GM23338 (cell line): ENCODE measurements at regions not wholly inside any gene's neighbourhood (a gene's known extent, or its start where the extent isn't known, plus 50 kb on each side); places are given as distances from the start of the nearest gene placed in this dataset.
"Not testable (repeated sequence)": the region's sequence is repeated elsewhere in the genome, so short reads cannot be mapped to it uniquely, and the experiment has no call there.

Source experiments
- ATAC-seq: fragments of 200-7000 bp; cut with Tn5 transposase; 3 replicates; pipeline ENCODE4 v1.9.1; 2020
- DNase-seq: peaks from one replicate; pipeline ENCODE4 v3.0.0-alpha.2; 2015; ENCODE audit warnings: low spot score
- H2AFZ ChIP-seq: fragments of 200-600 bp; sonication (generic); 2 replicates; pipeline ENCODE4 v1.8.0; 2016; ENCODE audit warnings: antibody characterized with exemption, mild to moderate bottlenecking, moderate library complexity
- H3F3A ChIP-seq: fragments of 200-600 bp; sonication (generic); replicated peaks from 2 replicates; pipeline ENCODE4 v1.8.0; 2017; ENCODE audit warnings: antibody characterized with exemption, mixed run types, low read depth
- H3K27ac ChIP-seq: fragments of 200-600 bp; sonication (generic); 2 replicates; pipeline ENCODE4 v1.6.1; 2016; ENCODE audit warnings: low read depth
- H3K27me3 ChIP-seq: fragments of 200-600 bp; sonication (generic); 2 replicates; pipeline ENCODE4 v1.8.0; 2016; ENCODE audit warnings: mild to moderate bottlenecking, mixed run types, moderate library complexity; ENCODE audit not compliant: insufficient read depth
- H3K36me3 ChIP-seq: fragments of 200-600 bp; sonication (generic); 2 replicates; pipeline ENCODE4 v1.8.0; 2016; ENCODE audit warnings: mild to moderate bottlenecking; ENCODE audit not compliant: insufficient read depth
- H3K4me1 ChIP-seq: fragments of 200-600 bp; sonication (generic); 2 replicates; pipeline ENCODE4 v1.8.0; 2016; ENCODE audit warnings: mild to moderate bottlenecking, moderate library complexity; ENCODE audit not compliant: insufficient read depth
- H3K4me2 ChIP-seq: fragments of 200-600 bp; sonication (generic); 2 replicates; pipeline ENCODE4 v1.7.1; 2017; ENCODE audit warnings: mixed run types
- H3K4me3 ChIP-seq: fragments of 200-600 bp; sonication (generic); 2 replicates; pipeline ENCODE4 v1.6.1; 2016; ENCODE audit warnings: mixed run types
- H3K79me2 ChIP-seq: fragments of 200-600 bp; sonication (generic); replicated peaks from 2 replicates; pipeline ENCODE4 v1.8.0; 2017; ENCODE audit warnings: mild to moderate bottlenecking; ENCODE audit not compliant: insufficient read depth
- H3K9me2 ChIP-seq: fragments of 200-600 bp; sonication (generic); 2 replicates; pipeline ENCODE4 v1.8.0; 2017; ENCODE audit not compliant: insufficient read depth
- H4K20me1 ChIP-seq: fragments of 200-600 bp; sonication (generic); replicated peaks from 2 replicates; pipeline ENCODE4 v1.8.0; 2017; ENCODE audit warnings: mild to moderate bottlenecking; ENCODE audit not compliant: insufficient read depth
- H3K27ac Mint-ChIP-seq: 2 replicates; pipeline ENCODE4 v1.8.0; 2020; ENCODE audit warnings: inconsistent platforms, mild to moderate bottlenecking, moderate library complexity, mixed read lengths
- H3K27me3 Mint-ChIP-seq: 3 replicates; pipeline ENCODE4 v1.8.0; 2022; ENCODE audit warnings: low read depth, mild to moderate bottlenecking, moderate library complexity, mixed read lengths, inconsistent platforms; ENCODE audit not compliant: insufficient read depth, poor library complexity
- H3K36me3 Mint-ChIP-seq: 3 replicates; pipeline ENCODE4 v1.8.0; 2021; ENCODE audit warnings: low read depth, mild to moderate bottlenecking, inconsistent platforms, moderate library complexity, mixed read lengths
- H3K4me1 Mint-ChIP-seq: 3 replicates; pipeline ENCODE4 v1.8.0; 2020; ENCODE audit warnings: mild to moderate bottlenecking, inconsistent platforms, mixed read lengths
- H3K4me3 Mint-ChIP-seq: 3 replicates; pipeline ENCODE4 v1.8.0; 2021; ENCODE audit warnings: moderate library complexity, mild to moderate bottlenecking, inconsistent platforms, mixed read lengths
- H3K9me3 Mint-ChIP-seq: 3 replicates; pipeline ENCODE4 v1.8.0; 2020; ENCODE audit warnings: moderate library complexity, mild to moderate bottlenecking, inconsistent platforms, mixed read lengths
- EZH2 ChIP-seq: fragments of 200-600 bp; sonication (generic); IDR thresholded peaks from one replicate; pipeline ENCODE4 v1.8.0; 2017; ENCODE audit warnings: antibody characterized with exemption, mild to moderate bottlenecking, low read depth; ENCODE audit not compliant: unreplicated experiment
- JUNB ChIP-seq: IDR thresholded peaks from one replicate; pipeline ENCODE4 v1.6.1; 2016; ENCODE audit warnings: antibody characterized with exemption; ENCODE audit not compliant: unreplicated experiment
- POLR2AphosphoS5 ChIP-seq: IDR thresholded peaks from 2 replicates; pipeline ENCODE4 v1.6.1; 2016; ENCODE audit warnings: antibody characterized with exemption, low read depth
- STAT1 ChIP-seq: IDR thresholded peaks from one replicate; pipeline ENCODE4 v1.6.1; 2016; ENCODE audit warnings: antibody characterized with exemption; ENCODE audit not compliant: unreplicated experiment
- ZNF114 ChIP-seq: fragments of 250-450 bp; sonication (Bioruptor Pico); IDR thresholded peaks from 2 replicates; pipeline ENCODE4 v1.5.0; 2020; ENCODE audit warnings: mild to moderate bottlenecking, moderate library complexity
- ZNF331 ChIP-seq: fragments of 250-450 bp; sonication (Bioruptor Pico); IDR thresholded peaks from 2 replicates; pipeline ENCODE4 v1.5.0; 2020; ENCODE audit warnings: low read depth, mild to moderate bottlenecking, moderate library complexity
- TF ChIP-seq, protein P1 (sequence below): fragments of 250-450 bp; sonication (Bioruptor Pico); IDR thresholded peaks from 2 replicates; pipeline ENCODE4 v1.5.0; 2020; ENCODE audit warnings: mild to moderate bottlenecking, moderate library complexity
- TF ChIP-seq, protein P2 (sequence below): IDR thresholded peaks from one replicate; pipeline ENCODE4 v1.6.1; 2018; ENCODE audit warnings: antibody characterized with exemption; ENCODE audit not compliant: unreplicated experiment

DNA sequence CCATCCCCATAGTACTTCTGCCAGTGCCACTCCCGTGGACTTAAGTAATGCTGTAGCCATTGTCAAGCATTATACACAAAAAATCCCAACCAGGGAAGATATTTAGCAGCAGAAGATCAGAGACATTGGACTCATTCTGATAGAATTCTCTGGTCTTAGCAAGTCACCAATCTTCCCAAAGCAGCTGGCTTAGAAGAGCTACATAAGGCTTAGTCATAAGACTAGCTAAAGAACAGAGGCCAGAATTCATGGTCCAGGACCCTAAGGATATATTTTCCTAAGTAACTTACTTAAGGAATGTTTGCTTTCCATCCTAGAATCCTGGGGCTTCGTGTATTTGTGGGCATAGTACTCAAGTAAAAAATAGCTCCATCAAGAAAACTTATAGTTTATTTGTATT lies 100.3 kb upstream of the SLIT2 start (continued):
- TF ChIP-seq JUNB (no peak), EZH2 (no peak), STAT1 (no peak), ZNF331 (CRISPR knock-in tag) (no peak), POLR2AphosphoS5 (no peak)
- TF ChIP-seq, protein P1, sequence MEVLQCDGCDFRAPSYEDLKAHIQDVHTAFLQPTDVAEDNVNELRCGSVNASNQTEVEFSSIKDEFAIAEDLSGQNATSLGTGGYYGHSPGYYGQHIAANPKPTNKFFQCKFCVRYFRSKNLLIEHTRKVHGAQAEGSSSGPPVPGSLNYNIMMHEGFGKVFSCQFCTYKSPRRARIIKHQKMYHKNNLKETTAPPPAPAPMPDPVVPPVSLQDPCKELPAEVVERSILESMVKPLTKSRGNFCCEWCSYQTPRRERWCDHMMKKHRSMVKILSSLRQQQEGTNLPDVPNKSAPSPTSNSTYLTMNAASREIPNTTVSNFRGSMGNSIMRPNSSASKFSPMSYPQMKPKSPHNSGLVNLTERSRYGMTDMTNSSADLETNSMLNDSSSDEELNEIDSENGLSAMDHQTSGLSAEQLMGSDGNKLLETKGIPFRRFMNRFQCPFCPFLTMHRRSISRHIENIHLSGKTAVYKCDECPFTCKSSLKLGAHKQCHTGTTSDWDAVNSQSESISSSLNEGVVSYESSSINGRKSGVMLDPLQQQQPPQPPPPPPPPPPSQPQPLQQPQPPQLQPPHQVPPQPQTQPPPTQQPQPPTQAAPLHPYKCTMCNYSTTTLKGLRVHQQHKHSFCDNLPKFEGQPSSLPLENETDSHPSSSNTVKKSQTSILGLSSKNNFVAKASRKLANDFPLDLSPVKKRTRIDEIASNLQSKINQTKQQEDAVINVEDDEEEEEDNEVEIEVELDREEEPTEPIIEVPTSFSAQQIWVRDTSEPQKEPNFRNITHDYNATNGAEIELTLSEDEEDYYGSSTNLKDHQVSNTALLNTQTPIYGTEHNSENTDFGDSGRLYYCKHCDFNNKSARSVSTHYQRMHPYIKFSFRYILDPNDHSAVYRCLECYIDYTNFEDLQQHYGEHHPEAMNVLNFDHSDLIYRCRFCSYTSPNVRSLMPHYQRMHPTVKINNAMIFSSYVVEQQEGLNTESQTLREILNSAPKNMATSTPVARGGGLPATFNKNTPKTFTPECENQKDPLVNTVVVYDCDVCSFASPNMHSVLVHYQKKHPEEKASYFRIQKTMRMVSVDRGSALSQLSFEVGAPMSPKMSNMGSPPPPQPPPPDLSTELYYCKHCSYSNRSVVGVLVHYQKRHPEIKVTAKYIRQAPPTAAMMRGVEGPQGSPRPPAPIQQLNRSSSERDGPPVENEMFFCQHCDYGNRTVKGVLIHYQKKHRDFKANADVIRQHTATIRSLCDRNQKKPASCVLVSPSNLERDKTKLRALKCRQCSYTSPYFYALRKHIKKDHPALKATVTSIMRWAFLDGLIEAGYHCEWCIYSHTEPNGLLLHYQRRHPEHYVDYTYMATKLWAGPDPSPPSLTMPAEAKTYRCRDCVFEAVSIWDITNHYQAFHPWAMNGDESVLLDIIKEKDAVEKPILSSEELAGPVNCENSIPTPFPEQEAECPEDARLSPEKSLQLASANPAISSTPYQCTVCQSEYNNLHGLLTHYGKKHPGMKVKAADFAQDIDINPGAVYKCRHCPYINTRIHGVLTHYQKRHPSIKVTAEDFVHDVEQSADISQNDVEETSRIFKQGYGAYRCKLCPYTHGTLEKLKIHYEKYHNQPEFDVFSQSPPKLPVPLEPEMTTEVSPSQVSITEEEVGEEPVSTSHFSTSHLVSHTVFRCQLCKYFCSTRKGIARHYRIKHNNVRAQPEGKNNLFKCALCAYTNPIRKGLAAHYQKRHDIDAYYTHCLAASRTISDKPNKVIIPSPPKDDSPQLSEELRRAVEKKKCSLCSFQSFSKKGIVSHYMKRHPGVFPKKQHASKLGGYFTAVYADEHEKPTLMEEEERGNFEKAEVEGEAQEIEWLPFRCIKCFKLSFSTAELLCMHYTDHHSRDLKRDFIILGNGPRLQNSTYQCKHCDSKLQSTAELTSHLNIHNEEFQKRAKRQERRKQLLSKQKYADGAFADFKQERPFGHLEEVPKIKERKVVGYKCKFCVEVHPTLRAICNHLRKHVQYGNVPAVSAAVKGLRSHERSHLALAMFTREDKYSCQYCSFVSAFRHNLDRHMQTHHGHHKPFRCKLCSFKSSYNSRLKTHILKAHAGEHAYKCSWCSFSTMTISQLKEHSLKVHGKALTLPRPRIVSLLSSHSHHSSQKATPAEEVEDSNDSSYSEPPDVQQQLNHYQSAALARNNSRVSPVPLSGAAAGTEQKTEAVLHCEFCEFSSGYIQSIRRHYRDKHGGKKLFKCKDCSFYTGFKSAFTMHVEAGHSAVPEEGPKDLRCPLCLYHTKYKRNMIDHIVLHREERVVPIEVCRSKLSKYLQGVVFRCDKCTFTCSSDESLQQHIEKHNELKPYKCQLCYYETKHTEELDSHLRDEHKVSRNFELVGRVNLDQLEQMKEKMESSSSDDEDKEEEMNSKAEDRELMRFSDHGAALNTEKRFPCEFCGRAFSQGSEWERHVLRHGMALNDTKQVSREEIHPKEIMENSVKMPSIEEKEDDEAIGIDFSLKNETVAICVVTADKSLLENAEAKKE (CRISPR knock-in tag): no peak

DNA sequence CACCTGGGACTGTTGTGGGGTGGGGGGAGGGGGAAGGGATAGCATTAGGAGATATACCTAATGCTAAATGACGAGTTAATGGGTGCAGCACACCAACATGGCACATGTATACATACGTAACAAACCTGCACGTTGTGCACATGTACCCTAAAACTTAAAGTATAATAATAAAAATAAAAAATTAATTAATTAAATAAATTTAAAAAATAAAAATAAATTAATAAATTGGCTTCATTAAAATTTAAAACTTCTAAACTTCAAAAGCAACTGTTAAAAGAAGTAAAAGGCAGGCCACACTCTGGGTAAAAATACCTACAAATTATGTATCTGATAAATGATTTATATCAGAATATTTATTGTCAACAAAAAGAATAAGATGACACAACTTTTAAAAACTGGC lies 102.6 kb upstream of the SLIT2 start:
- not testable (repeated sequence) for DNase-seq, H3K27ac ChIP-seq, H3K4me1 Mint-ChIP-seq, H3K27me3 ChIP-seq, ATAC-seq, H3K27me3 Mint-ChIP-seq, H3K4me3 ChIP-seq, H3K9me2 ChIP-seq, H2AFZ ChIP-seq, H3K27ac Mint-ChIP-seq, H4K20me1 ChIP-seq, H3K36me3 Mint-ChIP-seq, H3K79me2 ChIP-seq, H3K4me2 ChIP-seq, H3K4me3 Mint-ChIP-seq, H3F3A ChIP-seq, H3K36me3 ChIP-seq, H3K4me1 ChIP-seq
- peaks cover 15% of the 10 kb centered on the region for H3K9me3 Mint-ChIP-seq

DNA sequence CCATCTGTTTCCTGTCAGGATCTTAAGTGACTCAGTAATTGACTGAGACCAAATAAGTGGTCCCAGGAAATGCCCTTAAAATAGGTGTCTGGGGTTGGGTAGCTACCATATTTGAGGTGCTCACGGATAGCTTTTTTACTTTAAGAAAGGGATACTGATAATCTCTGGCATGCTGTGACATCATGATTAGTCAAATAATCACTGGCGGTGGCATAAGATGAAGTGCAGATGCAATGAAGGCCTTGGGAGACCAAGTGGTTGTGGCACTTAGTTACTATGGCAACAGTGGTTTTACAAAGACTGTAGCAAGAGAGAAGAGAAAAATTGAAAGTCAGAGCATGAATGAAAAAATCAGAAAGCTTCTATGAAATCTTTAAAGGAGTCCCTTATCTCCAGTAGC lies 114.5 kb upstream of the SLIT2 start:
- Mint-ChIP-seq H3K9me3 (peaks cover 20% of the 10 kb centered on the region), H3K4me3 (no peak overlapping the region), H3K27ac (no peak overlapping the region), H3K36me3 (no peaks in the 10 kb centered on the region), H3K4me1 (no peaks in the 10 kb centered on the region), H3K27me3 (no peaks in the 10 kb centered on the region)
- Histone ChIP-seq H3K36me3 (no peaks in the 10 kb centered on the region; the same call in 1 of the 2 replicates), H3K9me2 (peaks cover 14% of the 10 kb centered on the region), H3F3A (no peaks in the 10 kb centered on the region), H4K20me1 (no peaks in the 10 kb centered on the region), H3K4me1 (no peaks in the 10 kb centered on the region), H3K27ac (no peak overlapping the region), H2AFZ (no peak overlapping the region), H3K79me2 (no peaks in the 10 kb centered on the region), H3K4me3 (no peak overlapping the region), H3K27me3 (no peaks in the 10 kb centered on the region), H3K4me2 (no peak overlapping the region)
- DNase-seq (no peak), ATAC-seq (no peak)
- TF ChIP-seq, protein P2, sequence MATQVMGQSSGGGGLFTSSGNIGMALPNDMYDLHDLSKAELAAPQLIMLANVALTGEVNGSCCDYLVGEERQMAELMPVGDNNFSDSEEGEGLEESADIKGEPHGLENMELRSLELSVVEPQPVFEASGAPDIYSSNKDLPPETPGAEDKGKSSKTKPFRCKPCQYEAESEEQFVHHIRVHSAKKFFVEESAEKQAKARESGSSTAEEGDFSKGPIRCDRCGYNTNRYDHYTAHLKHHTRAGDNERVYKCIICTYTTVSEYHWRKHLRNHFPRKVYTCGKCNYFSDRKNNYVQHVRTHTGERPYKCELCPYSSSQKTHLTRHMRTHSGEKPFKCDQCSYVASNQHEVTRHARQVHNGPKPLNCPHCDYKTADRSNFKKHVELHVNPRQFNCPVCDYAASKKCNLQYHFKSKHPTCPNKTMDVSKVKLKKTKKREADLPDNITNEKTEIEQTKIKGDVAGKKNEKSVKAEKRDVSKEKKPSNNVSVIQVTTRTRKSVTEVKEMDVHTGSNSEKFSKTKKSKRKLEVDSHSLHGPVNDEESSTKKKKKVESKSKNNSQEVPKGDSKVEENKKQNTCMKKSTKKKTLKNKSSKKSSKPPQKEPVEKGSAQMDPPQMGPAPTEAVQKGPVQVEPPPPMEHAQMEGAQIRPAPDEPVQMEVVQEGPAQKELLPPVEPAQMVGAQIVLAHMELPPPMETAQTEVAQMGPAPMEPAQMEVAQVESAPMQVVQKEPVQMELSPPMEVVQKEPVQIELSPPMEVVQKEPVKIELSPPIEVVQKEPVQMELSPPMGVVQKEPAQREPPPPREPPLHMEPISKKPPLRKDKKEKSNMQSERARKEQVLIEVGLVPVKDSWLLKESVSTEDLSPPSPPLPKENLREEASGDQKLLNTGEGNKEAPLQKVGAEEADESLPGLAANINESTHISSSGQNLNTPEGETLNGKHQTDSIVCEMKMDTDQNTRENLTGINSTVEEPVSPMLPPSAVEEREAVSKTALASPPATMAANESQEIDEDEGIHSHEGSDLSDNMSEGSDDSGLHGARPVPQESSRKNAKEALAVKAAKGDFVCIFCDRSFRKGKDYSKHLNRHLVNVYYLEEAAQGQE: no peak
- TF ChIP-seq ZNF114 (CRISPR knock-in tag): no peak
